GM06990 (cell line): ENCODE measurements at regions not wholly inside any gene's neighbourhood (a gene's known extent, or its start where the extent isn't known, plus 50 kb on each side); places are given as distances from the start of the nearest gene placed in this dataset.

ENCODE experiments used
- DNase-seq: peaks from one replicate; pipeline ENCODE4 v3.0.0-alpha.2; 2011; ENCODE audit not compliant: insufficient read length; ENCODE audit errors: extremely low read depth
- H3K27me3 ChIP-seq: replicated peaks from 2 replicates; pipeline ENCODE4 v1.6.0; 2011; ENCODE audit warnings: low read length; ENCODE audit not compliant: control insufficient read depth, insufficient read depth
- H3K36me3 ChIP-seq: 2 replicates; pipeline ENCODE4 v1.5.1; 2011; ENCODE audit warnings: low read length; ENCODE audit not compliant: control insufficient read depth, insufficient read depth
- H3K4me3 ChIP-seq: replicated peaks from 2 replicates; pipeline ENCODE4 v1.5.1; 2011; ENCODE audit warnings: low read depth, mild to moderate bottlenecking, control low read depth, low read length
- TF ChIP-seq, protein P1 (sequence below): IDR thresholded peaks from 2 replicates; pipeline ENCODE4 v1.5.1; 2011; ENCODE audit warnings: low read length, control low read depth, mild to moderate bottlenecking, inconsistent platforms; ENCODE audit not compliant: insufficient read depth, poor library complexity, severe bottlenecking

- TF ChIP-seq, protein P1, sequence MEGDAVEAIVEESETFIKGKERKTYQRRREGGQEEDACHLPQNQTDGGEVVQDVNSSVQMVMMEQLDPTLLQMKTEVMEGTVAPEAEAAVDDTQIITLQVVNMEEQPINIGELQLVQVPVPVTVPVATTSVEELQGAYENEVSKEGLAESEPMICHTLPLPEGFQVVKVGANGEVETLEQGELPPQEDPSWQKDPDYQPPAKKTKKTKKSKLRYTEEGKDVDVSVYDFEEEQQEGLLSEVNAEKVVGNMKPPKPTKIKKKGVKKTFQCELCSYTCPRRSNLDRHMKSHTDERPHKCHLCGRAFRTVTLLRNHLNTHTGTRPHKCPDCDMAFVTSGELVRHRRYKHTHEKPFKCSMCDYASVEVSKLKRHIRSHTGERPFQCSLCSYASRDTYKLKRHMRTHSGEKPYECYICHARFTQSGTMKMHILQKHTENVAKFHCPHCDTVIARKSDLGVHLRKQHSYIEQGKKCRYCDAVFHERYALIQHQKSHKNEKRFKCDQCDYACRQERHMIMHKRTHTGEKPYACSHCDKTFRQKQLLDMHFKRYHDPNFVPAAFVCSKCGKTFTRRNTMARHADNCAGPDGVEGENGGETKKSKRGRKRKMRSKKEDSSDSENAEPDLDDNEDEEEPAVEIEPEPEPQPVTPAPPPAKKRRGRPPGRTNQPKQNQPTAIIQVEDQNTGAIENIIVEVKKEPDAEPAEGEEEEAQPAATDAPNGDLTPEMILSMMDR: no peak
- no peak for DNase-seq
- Histone ChIP-seq H3K36me3 (no peaks in the 10 kb centered on the region), H3K27me3 (no peaks in the 10 kb centered on the region), H3K4me3 (no peak overlapping the region)
Measured at GRCh38 chr2:17079262-17079661, 413.6 kb upstream of the CYRIA start.

DNA sequence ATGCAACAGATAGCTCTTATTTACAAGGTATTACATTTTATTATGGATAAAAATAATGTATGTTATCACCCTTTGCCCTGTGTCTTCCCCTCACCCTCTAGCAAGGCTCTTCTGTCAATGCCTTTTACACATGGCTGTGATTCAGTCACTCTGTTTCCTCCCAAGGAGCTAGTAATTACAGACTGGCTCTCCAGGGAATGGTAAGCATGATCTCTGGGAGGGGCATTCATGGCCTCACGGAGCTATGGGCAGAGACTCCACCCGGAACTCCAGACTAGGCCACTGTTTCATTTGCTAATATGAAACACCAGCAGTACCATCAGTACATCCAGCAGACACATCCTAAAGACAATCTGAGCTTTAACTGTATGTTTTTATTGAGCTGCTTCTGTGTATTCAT lies 410.9 kb upstream of the CYRIA start:
- no peak for DNase-seq
- TF ChIP-seq, protein P1: no peak
- H3K36me3 ChIP-seq: no peaks in the 10 kb centered on the region
- no peak overlapping the region for H3K4me3 ChIP-seq
- no peaks in the 10 kb centered on the region for H3K27me3 ChIP-seq

- TF ChIP-seq, protein P1: no peak
- DNase-seq: no peak
- H3K27me3 ChIP-seq: no peaks in the 10 kb centered on the region
- no peak overlapping the region for H3K4me3 ChIP-seq
- H3K36me3 ChIP-seq: no peaks in the 10 kb centered on the region
Measured at GRCh38 chr2:17070711-17071110, 405.1 kb upstream of the CYRIA start.

DNA sequence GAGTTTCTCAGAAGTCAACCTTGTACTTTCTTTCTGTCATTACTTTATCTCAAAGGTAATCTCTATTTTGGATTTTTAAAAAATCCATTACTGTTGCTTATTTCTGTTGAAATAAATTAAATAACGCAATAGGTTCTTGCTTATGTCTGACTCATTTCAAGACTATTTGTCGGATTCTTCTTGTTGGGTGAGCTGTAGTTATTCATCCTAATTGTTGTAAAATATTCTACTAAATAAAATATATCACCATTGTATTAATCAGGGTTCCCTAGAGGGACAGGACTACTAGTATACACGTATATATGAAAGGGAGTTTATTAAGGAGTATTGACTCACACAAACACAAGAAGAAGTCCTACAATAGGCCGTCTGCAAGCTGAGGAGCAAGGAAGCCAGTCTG lies 403.9 kb upstream of the CYRIA start:
- no peaks in the 10 kb centered on the region for H3K36me3 ChIP-seq
- DNase-seq: no peak
- TF ChIP-seq, protein P1: no peak

GRCh38 chr2:17068021-17068420 lies 402.4 kb upstream of the CYRIA start:
- TF ChIP-seq, protein P1: no peak
- Histone ChIP-seq H3K36me3 (no peaks in the 10 kb centered on the region), H3K27me3 (no peaks in the 10 kb centered on the region)

More for the DNA sequence above, 403.9 kb upstream of the CYRIA start:
- Histone ChIP-seq H3K27me3 (no peaks in the 10 kb centered on the region), H3K4me3 (no peak overlapping the region)

GRCh38 chr2:17065536-17065935 lies 399.9 kb upstream of the CYRIA start:
- TF ChIP-seq, protein P1: no peak
- no peak for DNase-seq
- Histone ChIP-seq H3K27me3 (no peaks in the 10 kb centered on the region), H3K36me3 (no peaks in the 10 kb centered on the region), H3K4me3 (no peak overlapping the region)

More at GRCh38 chr2:17068021-17068420, 402.4 kb upstream of the CYRIA start:
- no peak for DNase-seq
- H3K4me3 ChIP-seq: no peak overlapping the region
